GM23248 (cell line): ENCODE measurements at regions not wholly inside any gene's neighbourhood (a gene's known extent, or its start where the extent isn't known, plus 50 kb on each side); places are given as distances from the start of the nearest gene placed in this dataset.

Source experiments
- EZH2 ChIP-seq: fragments of 200-600 bp; sonication (generic); IDR thresholded peaks from 2 replicates; pipeline ENCODE4 v1.6.1; 2018; ENCODE audit warnings: antibody characterized with exemption, mild to moderate bottlenecking; ENCODE audit not compliant: insufficient read depth, poor library complexity, severe bottlenecking
- EZH2phosphoT487 ChIP-seq: fragments of 200-600 bp; sonication (generic); IDR thresholded peaks from 2 replicates; pipeline ENCODE4 v1.6.1; 2018; ENCODE audit warnings: antibody characterized with exemption, moderate library complexity, mild to moderate bottlenecking, low read depth; ENCODE audit not compliant: insufficient read depth

GRCh38 chrX:46404774-46405173, 140.4 kb downstream of the ZNF674 start:
- TF ChIP-seq EZH2phosphoT487 (no peak), EZH2 (no peak)
